PC-9 (cell line): ENCODE measurements at regions not wholly inside any gene's neighbourhood (a gene's known extent, or its start where the extent isn't known, plus 50 kb on each side); places are given as distances from the start of the nearest gene placed in this dataset.

Experiments used
- CTCF ChIP-seq: fragments of 200-600 bp; sonication (generic); conservative IDR thresholded peaks from 2 replicates; pipeline ENCODE4 v1.6.1; 2017; ENCODE audit warnings: mixed run types, antibody characterized with exemption, mild to moderate bottlenecking, moderate library complexity
- EZH2 ChIP-seq: fragments of 200-600 bp; sonication (generic); IDR thresholded peaks from 2 replicates; pipeline ENCODE4 v1.8.0; 2017; ENCODE audit warnings: antibody characterized with exemption, low read depth

- TF ChIP-seq CTCF (no peak), EZH2 (no peak)
These were observed 72.2 kb upstream of the DACH1 start for GRCh38 chr13:71939186-71939585.
